ENCODE measurements at regions not wholly inside any gene's neighbourhood (a gene's known extent, or its start where the extent isn't known, plus 50 kb on each side); places are given as distances from the start of the nearest gene placed in this dataset.

GRCh38 chr14:34172173-34172451, 221.2 kb upstream of the EGLN3 start:
- Histone ChIP-seq H3K36me3 (replicated peaks) (no peaks in the 10 kb centered on the region), H3K27me3 (replicated peaks) (no peaks in the 10 kb centered on the region), H3K4me3 (ENCODE audit: low read depth, low read length) (no peak overlapping the region), H3K27ac (no peak overlapping the region)
- in situ Hi-C loops (cut with HindIII; ENCODE audit: low pct_ligation_motif_present, low sequenced_read_pairs) = no loop called here
- DNase-seq = no peak
- no peak for TF ChIP-seq CTCF (IDR thresholded peaks at IDR 0.05; ENCODE audit: low read depth, low read length, missing control alignments)

- no peak overlapping the region for H3K27ac ChIP-seq
Observed at GRCh38 chr14:34171431-34172172, 220.7 kb upstream of the EGLN3 start.

GRCh38 chr14:34170882-34171281, 220.0 kb upstream of the EGLN3 start:
- DNase-seq = no peak
- Histone ChIP-seq H3K27me3 (replicated peaks) (no peaks in the 10 kb centered on the region), H3K4me3 (ENCODE audit: low read depth, low read length) (no peak overlapping the region), H3K36me3 (replicated peaks) (no peaks in the 10 kb centered on the region), H3K27ac (no peak overlapping the region)
- no peak for TF ChIP-seq CTCF (IDR thresholded peaks at IDR 0.05; ENCODE audit: low read depth, low read length, missing control alignments)
- in situ Hi-C loops (cut with HindIII; ENCODE audit: low pct_ligation_motif_present, low sequenced_read_pairs) = no loop called here

More at GRCh38 chr14:34171431-34172172, 220.7 kb upstream of the EGLN3 start:
- DNase-seq = no peak
- in situ Hi-C loops (cut with HindIII; ENCODE audit: low pct_ligation_motif_present, low sequenced_read_pairs) = no loop called here
- H3K27me3 ChIP-seq (replicated peaks) = no peaks in the 10 kb centered on the region
- H3K36me3 ChIP-seq (replicated peaks) = no peaks in the 10 kb centered on the region
- TF ChIP-seq CTCF (IDR thresholded peaks at IDR 0.05; ENCODE audit: low read depth, low read length, missing control alignments) = no peak
- H3K4me3 ChIP-seq (ENCODE audit: low read depth, low read length) = no peak overlapping the region

- in situ Hi-C loops (cut with HindIII; ENCODE audit: low pct_ligation_motif_present, low sequenced_read_pairs) = no loop called here
- H3K4me3 ChIP-seq (ENCODE audit: low read depth, low read length) = no peak overlapping the region
- no peak for TF ChIP-seq CTCF (IDR thresholded peaks at IDR 0.05; ENCODE audit: low read depth, low read length, missing control alignments)
- H3K27me3 ChIP-seq (replicated peaks) = no peaks in the 10 kb centered on the region
- no peaks in the 10 kb centered on the region for H3K36me3 ChIP-seq (replicated peaks)
- H3K27ac ChIP-seq = no peak overlapping the region
- DNase-seq = no peak
Observed at GRCh38 chr14:34169561-34169960, 218.7 kb upstream of the EGLN3 start.

GRCh38 chr14:34168656-34169055, 217.8 kb upstream of the EGLN3 start:
- in situ Hi-C loops (cut with HindIII; ENCODE audit: low pct_ligation_motif_present, low sequenced_read_pairs) = no loop called here
- Histone ChIP-seq H3K27ac (no peak overlapping the region), H3K36me3 (replicated peaks) (no peaks in the 10 kb centered on the region), H3K27me3 (replicated peaks) (no peaks in the 10 kb centered on the region), H3K4me3 (ENCODE audit: low read depth, low read length) (no peak overlapping the region)
- DNase-seq = no peak
- no peak for TF ChIP-seq CTCF (IDR thresholded peaks at IDR 0.05; ENCODE audit: low read depth, low read length, missing control alignments)

GRCh38 chr14:34165847-34166350, 215.0 kb upstream of the EGLN3 start:
- Histone ChIP-seq H3K27ac (no peak overlapping the region), H3K27me3 (replicated peaks) (no peaks in the 10 kb centered on the region), H3K36me3 (replicated peaks) (no peaks in the 10 kb centered on the region), H3K4me3 (ENCODE audit: low read depth, low read length) (no peak overlapping the region)
- in situ Hi-C loops (cut with HindIII; ENCODE audit: low pct_ligation_motif_present, low sequenced_read_pairs) = no loop called here
- no peak for TF ChIP-seq CTCF (IDR thresholded peaks at IDR 0.05; ENCODE audit: low read depth, low read length, missing control alignments)
- no peak for DNase-seq

Measured in brain microvascular endothelial cell (primary cell).